SK-N-MC (cell line): ENCODE measurements at regions not wholly inside any gene's neighbourhood (a gene's known extent, or its start where the extent isn't known, plus 50 kb on each side); places are given as distances from the start of the nearest gene placed in this dataset.

ENCODE experiments used
- EZH2 ChIP-seq: fragments of 200-600 bp; sonication (generic); IDR thresholded peaks from one replicate; pipeline ENCODE4 v1.6.1; 2017; ENCODE audit warnings: antibody characterized with exemption
- FOXP2 ChIP-seq: optimal IDR thresholded peaks from 2 replicates; pipeline ENCODE3; 2011; ENCODE audit warnings: mild to moderate bottlenecking, moderate library complexity; ENCODE audit not compliant: insufficient read depth; ENCODE audit errors: extremely low read length, control extremely low read depth

- TF ChIP-seq FOXP2 (no peak), EZH2 (no peak)
Observed at GRCh38 chr11:116035977-116036376, 531.8 kb upstream of the CADM1 start.
